ENCODE measurements at regions not wholly inside any gene's neighbourhood (a gene's known extent, or its start where the extent isn't known, plus 50 kb on each side); places are given as distances from the start of the nearest gene placed in this dataset.
A peak's percentile ranks its signal among the peaks of the same experiment; 100 is the strongest.

DNA sequence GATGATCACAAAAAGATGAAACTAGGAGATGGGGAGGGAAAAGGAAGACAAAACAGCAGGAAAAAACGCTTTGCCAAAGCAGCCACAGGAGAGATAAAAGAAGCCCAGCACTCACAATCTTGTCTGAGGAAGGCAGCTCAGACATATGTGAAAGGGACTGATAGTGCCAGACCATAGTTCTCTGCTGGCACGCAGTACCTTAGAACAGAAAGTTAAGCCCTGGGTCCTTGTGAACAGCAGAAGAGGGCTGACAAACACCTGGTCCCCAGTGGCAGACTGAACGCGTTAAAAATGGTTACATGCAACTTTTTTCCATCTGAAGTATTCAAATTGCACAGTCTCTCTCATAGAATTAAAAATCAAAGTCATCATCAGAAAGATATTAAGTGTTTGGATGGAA, 433.2 kb upstream of the ADAMTS5 start:
- H3K4me3 Mint-ChIP-seq: no peak overlapping the region
- peaks cover 5% of the 10 kb centered on the region for H3K4me1 Mint-ChIP-seq
- TF ChIP-seq CTCF (IDR thresholded peaks at IDR 0.05; ENCODE audit: unreplicated experiment in 3 of 3): no peak
- H3K27ac Mint-ChIP-seq: peak overlapping the region in 1 of 3 experiments; percentile 2
- no peaks in the 10 kb centered on the region for H3K27me3 Mint-ChIP-seq (ENCODE audit: low read depth)
- no peaks in the 10 kb centered on the region for H3K9me3 Mint-ChIP-seq
- no peaks in the 10 kb centered on the region for H3K36me3 Mint-ChIP-seq (ENCODE audit: low read depth)

DNA sequence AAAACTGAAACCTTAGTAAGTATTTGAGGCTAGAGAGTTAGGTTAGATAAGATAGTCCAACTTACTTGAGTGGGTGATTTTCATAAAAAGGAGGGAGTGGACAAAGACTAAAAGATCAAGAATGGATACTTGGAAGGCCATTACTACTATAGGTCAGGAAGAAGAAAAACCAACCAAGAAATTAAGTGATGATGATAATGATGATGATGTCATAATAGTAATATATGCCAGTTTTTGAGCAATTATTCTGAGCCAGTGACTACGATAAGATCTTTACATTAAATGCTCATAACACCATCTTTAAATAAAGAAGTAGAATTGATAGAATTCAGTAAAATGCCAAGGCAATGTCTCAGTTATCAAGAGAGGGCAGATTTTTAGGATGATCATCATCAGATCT, 430.7 kb upstream of the ADAMTS5 start:
- H3K27ac Mint-ChIP-seq: no peak overlapping the region
- H3K4me3 Mint-ChIP-seq: no peak overlapping the region
- H3K36me3 Mint-ChIP-seq (ENCODE audit: low read depth): no peaks in the 10 kb centered on the region
- H3K9me3 Mint-ChIP-seq: no peaks in the 10 kb centered on the region
- TF ChIP-seq CTCF (IDR thresholded peaks at IDR 0.05; ENCODE audit: unreplicated experiment in 3 of 3): no peak
- no peaks in the 10 kb centered on the region for H3K27me3 Mint-ChIP-seq (ENCODE audit: low read depth)
- peaks cover 15% of the 10 kb centered on the region for H3K4me1 Mint-ChIP-seq

- peaks cover 19% of the 10 kb centered on the region for H3K4me1 Mint-ChIP-seq
- H3K9me3 Mint-ChIP-seq: no peaks in the 10 kb centered on the region
- no peak for TF ChIP-seq CTCF (IDR thresholded peaks at IDR 0.05; ENCODE audit: unreplicated experiment in 3 of 3)
- no peaks in the 10 kb centered on the region for H3K27me3 Mint-ChIP-seq (ENCODE audit: low read depth)
- no peaks in the 10 kb centered on the region for H3K36me3 Mint-ChIP-seq (ENCODE audit: low read depth)
- no peak overlapping the region for H3K4me3 Mint-ChIP-seq
- H3K27ac Mint-ChIP-seq: peak overlapping the region in 2 of 3 experiments; percentile 50 to 66
These were observed 426.8 kb upstream of the ADAMTS5 start for GRCh38 chr21:27393726-27394125.

DNA sequence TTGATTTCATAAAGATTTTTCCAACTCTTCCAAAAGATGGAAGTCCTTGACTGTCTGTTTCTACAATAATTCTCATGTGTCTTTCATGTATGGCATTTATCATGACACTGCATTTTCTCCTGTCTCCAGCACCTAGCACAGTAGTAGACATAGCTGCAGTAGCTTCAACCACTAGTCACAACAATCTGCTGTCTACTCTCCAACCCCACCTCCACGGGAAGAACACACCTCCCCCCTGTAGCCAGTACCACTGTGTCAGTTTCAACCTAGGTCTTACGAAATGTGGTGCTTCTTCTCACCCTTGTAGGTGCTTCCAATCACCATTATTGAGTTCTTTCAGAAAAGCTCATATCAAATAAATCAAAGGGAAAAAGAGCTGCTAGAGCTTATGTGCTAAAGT, 425.1 kb upstream of the ADAMTS5 start:
- no peak for TF ChIP-seq CTCF (IDR thresholded peaks at IDR 0.05; ENCODE audit: unreplicated experiment in 3 of 3)
- peaks cover 19% of the 10 kb centered on the region for H3K4me1 Mint-ChIP-seq
- no peaks in the 10 kb centered on the region for H3K27me3 Mint-ChIP-seq (ENCODE audit: low read depth)
- no peaks in the 10 kb centered on the region for H3K36me3 Mint-ChIP-seq (ENCODE audit: low read depth)
- peak overlapping the region in 2 of 3 experiments; percentile 66 to 86 for H3K27ac Mint-ChIP-seq
- H3K4me3 Mint-ChIP-seq: no peak overlapping the region
- no peaks in the 10 kb centered on the region for H3K9me3 Mint-ChIP-seq

- H3K4me3 Mint-ChIP-seq: no peak overlapping the region
These were observed 423.5 kb upstream of the ADAMTS5 start for GRCh38 chr21:27390384-27390783.

More at GRCh38 chr21:27390384-27390783, 423.5 kb upstream of the ADAMTS5 start:
- Mint-ChIP-seq H3K36me3 (ENCODE audit: low read depth) (no peaks in the 10 kb centered on the region), H3K27ac (peak overlapping the region in 2 of 3 experiments; percentile 52 to 69), H3K4me1 (peaks cover 15% of the 10 kb centered on the region), H3K27me3 (ENCODE audit: low read depth) (no peaks in the 10 kb centered on the region), H3K9me3 (peaks cover 11% of the 10 kb centered on the region)
- TF ChIP-seq CTCF (IDR thresholded peaks at IDR 0.05; ENCODE audit: unreplicated experiment in 3 of 3): no peak

All from nephron (organoid).